ENCODE measurements at regions not wholly inside any gene's neighbourhood (a gene's known extent, or its start where the extent isn't known, plus 50 kb on each side); places are given as distances from the start of the nearest gene placed in this dataset.

- H2AFZ ChIP-seq (ENCODE audit: low read length): no peak overlapping the region
- no peak overlapping the region for H2BK120ac ChIP-seq (ENCODE audit: low read depth, low read length)
- no peak overlapping the region for H3K14ac ChIP-seq (ENCODE audit: low read length)
- no peak overlapping the region for H3K4me2 ChIP-seq (ENCODE audit: insufficient read depth, low read length, poor library complexity, severe bottlenecking)
- peak overlapping the region in 1 of 2 donors; percentile 49 for H3K4me3 ChIP-seq (ENCODE audit: low read length in 2 of 2)
- no peak for DNase-seq (ENCODE audit: low spot score)
- no peak overlapping the region for H4K91ac ChIP-seq (ENCODE audit: low read depth, low read length, poor library complexity)
- H3K27me3 ChIP-seq (ENCODE audit: control insufficient read depth in 3 of 3, insufficient read depth in 3 of 3, low read depth in 1 of 3, low read length in 3 of 3): no peaks in the 10 kb centered on the region
- no peak overlapping the region for H2BK12ac ChIP-seq (ENCODE audit: low read length)
- H3K18ac ChIP-seq (ENCODE audit: low read length): peak overlapping the region; percentile 49
- H3K79me1 ChIP-seq (ENCODE audit: low read depth, low read length): peaks cover 2% of the 10 kb centered on the region
- H3K4me1 ChIP-seq (ENCODE audit: control insufficient read depth in 2 of 2, insufficient read depth in 1 of 2, low read depth in 1 of 2, low read length in 2 of 2): no peaks in the 10 kb centered on the region
- H3K27ac ChIP-seq (replicated peaks; ENCODE audit: low read length): no peak overlapping the region
- H3K4ac ChIP-seq (ENCODE audit: low read length): no peak overlapping the region
- H3K9ac ChIP-seq (ENCODE audit: low read depth, low read length, poor library complexity): no peak overlapping the region
- WGBS, 2 donors (ENCODE audit: extremely low coverage in 2 of 2, insufficient read length in 2 of 2, insufficient replicate concordance in 1 of 2): no CpG with 5 or more reads among the region's 7 CpGs
- no peaks in the 10 kb centered on the region for H3K36me3 ChIP-seq (replicated peaks in 1 of 2; ENCODE audit: control insufficient read depth in 2 of 2, insufficient read depth in 2 of 2, low read length in 2 of 2)
- no peak overlapping the region for H2BK15ac ChIP-seq (ENCODE audit: low read length)
- no peak overlapping the region for H4K8ac ChIP-seq (ENCODE audit: low read depth, low read length)
- no peak overlapping the region for H3K23ac ChIP-seq (ENCODE audit: low read depth, low read length, poor library complexity)
- peak overlapping the region; percentile 31 for H2AK5ac ChIP-seq (ENCODE audit: low read depth, low read length)
- H3K9me3 ChIP-seq (replicated peaks in 1 of 2; ENCODE audit: control insufficient read depth in 2 of 2, insufficient read depth in 1 of 2, low read depth in 1 of 2, low read length in 2 of 2): no peaks in the 10 kb centered on the region
- H2BK5ac ChIP-seq (ENCODE audit: low read length): no peak overlapping the region
Measured at GRCh38 chr3:76550522-76551201, 489.2 kb upstream of the ROBO2 start.

- H2BK120ac ChIP-seq (ENCODE audit: low read depth, low read length): no peak overlapping the region
- no peak overlapping the region for H2BK15ac ChIP-seq (ENCODE audit: low read length)
- no peaks in the 10 kb centered on the region for H3K9me3 ChIP-seq (replicated peaks in 1 of 2; ENCODE audit: control insufficient read depth in 2 of 2, insufficient read depth in 1 of 2, low read depth in 1 of 2, low read length in 2 of 2)
- no peaks in the 10 kb centered on the region for H3K36me3 ChIP-seq (replicated peaks in 1 of 2; ENCODE audit: control insufficient read depth in 2 of 2, insufficient read depth in 2 of 2, low read length in 2 of 2)
- H2AFZ ChIP-seq (ENCODE audit: low read length): no peak overlapping the region
- H2BK12ac ChIP-seq (ENCODE audit: low read length): no peak overlapping the region
- H4K8ac ChIP-seq (ENCODE audit: low read depth, low read length): no peak overlapping the region
- no peak overlapping the region for H3K4ac ChIP-seq (ENCODE audit: low read length)
- H3K9ac ChIP-seq (ENCODE audit: low read depth, low read length, poor library complexity): no peak overlapping the region
- H3K18ac ChIP-seq (ENCODE audit: low read length): no peak overlapping the region
- no peak overlapping the region for H3K14ac ChIP-seq (ENCODE audit: low read length)
- peaks cover 2% of the 10 kb centered on the region for H3K79me1 ChIP-seq (ENCODE audit: low read depth, low read length)
- H3K27me3 ChIP-seq (ENCODE audit: control insufficient read depth in 3 of 3, insufficient read depth in 3 of 3, low read depth in 1 of 3, low read length in 3 of 3): no peaks in the 10 kb centered on the region
- no peak overlapping the region for H4K91ac ChIP-seq (ENCODE audit: low read depth, low read length, poor library complexity)
- no peak overlapping the region for H2BK5ac ChIP-seq (ENCODE audit: low read length)
- DNase-seq (ENCODE audit: low spot score): no peak
- H3K4me3 ChIP-seq (ENCODE audit: low read length in 2 of 2): peak overlapping the region in 1 of 2 donors; percentile 59
- no peak overlapping the region for H3K27ac ChIP-seq (replicated peaks; ENCODE audit: low read length)
- no CpG with 5 or more reads among the region's 5 CpGs for WGBS, 2 donors (ENCODE audit: extremely low coverage in 2 of 2, insufficient read length in 2 of 2, insufficient replicate concordance in 1 of 2)
- H2AK5ac ChIP-seq (ENCODE audit: low read depth, low read length): no peak overlapping the region
- H3K23ac ChIP-seq (ENCODE audit: low read depth, low read length, poor library complexity): peak overlapping the region; percentile 3
- H3K4me2 ChIP-seq (ENCODE audit: insufficient read depth, low read length, poor library complexity, severe bottlenecking): no peak overlapping the region
- H3K4me1 ChIP-seq (ENCODE audit: control insufficient read depth in 2 of 2, insufficient read depth in 1 of 2, low read depth in 1 of 2, low read length in 2 of 2): no peaks in the 10 kb centered on the region
Measured at GRCh38 chr3:76551739-76552138, 488.2 kb upstream of the ROBO2 start.

GRCh38 chr3:76552653-76553052, 487.2 kb upstream of the ROBO2 start:
- Histone ChIP-seq H3K4ac (ENCODE audit: low read length) (no peak overlapping the region), H2BK120ac (ENCODE audit: low read depth, low read length) (no peak overlapping the region), H3K4me2 (ENCODE audit: insufficient read depth, low read length, poor library complexity, severe bottlenecking) (no peak overlapping the region), H3K79me1 (ENCODE audit: low read depth, low read length) (peaks cover 2% of the 10 kb centered on the region), H3K14ac (ENCODE audit: low read length) (no peak overlapping the region), H3K18ac (ENCODE audit: low read length) (no peak overlapping the region), H2BK5ac (ENCODE audit: low read length) (no peak overlapping the region), H2AK5ac (ENCODE audit: low read depth, low read length) (no peak overlapping the region), H3K27ac (replicated peaks; ENCODE audit: low read length) (no peak overlapping the region), H3K27me3 (ENCODE audit: control insufficient read depth in 3 of 3, insufficient read depth in 3 of 3, low read depth in 1 of 3, low read length in 3 of 3) (no peaks in the 10 kb centered on the region), H3K4me3 (ENCODE audit: low read length in 2 of 2) (no peak overlapping the region), H3K23ac (ENCODE audit: low read depth, low read length, poor library complexity) (no peak overlapping the region), H3K4me1 (ENCODE audit: control insufficient read depth in 2 of 2, insufficient read depth in 1 of 2, low read depth in 1 of 2, low read length in 2 of 2) (no peaks in the 10 kb centered on the region), H3K9ac (ENCODE audit: low read depth, low read length, poor library complexity) (no peak overlapping the region), H2BK12ac (ENCODE audit: low read length) (no peak overlapping the region), H2AFZ (ENCODE audit: low read length) (no peak overlapping the region), H4K91ac (ENCODE audit: low read depth, low read length, poor library complexity) (no peak overlapping the region), H3K9me3 (replicated peaks in 1 of 2; ENCODE audit: control insufficient read depth in 2 of 2, insufficient read depth in 1 of 2, low read depth in 1 of 2, low read length in 2 of 2) (no peaks in the 10 kb centered on the region), H3K36me3 (replicated peaks in 1 of 2; ENCODE audit: control insufficient read depth in 2 of 2, insufficient read depth in 2 of 2, low read length in 2 of 2) (no peaks in the 10 kb centered on the region), H2BK15ac (ENCODE audit: low read length) (no peak overlapping the region), H4K8ac (ENCODE audit: low read depth, low read length) (no peak overlapping the region)
- DNase-seq (ENCODE audit: low spot score): no peak
- no CpG with 5 or more reads among the region's 2 CpGs for WGBS, 2 donors (ENCODE audit: extremely low coverage in 2 of 2, insufficient read length in 2 of 2, insufficient replicate concordance in 1 of 2)

- H3K14ac ChIP-seq (ENCODE audit: low read length): no peak overlapping the region
- no peak overlapping the region for H3K4me3 ChIP-seq (ENCODE audit: low read length in 2 of 2)
- no peak overlapping the region for H2AK5ac ChIP-seq (ENCODE audit: low read depth, low read length)
- no peak overlapping the region for H4K8ac ChIP-seq (ENCODE audit: low read depth, low read length)
- H3K23ac ChIP-seq (ENCODE audit: low read depth, low read length, poor library complexity): no peak overlapping the region
- H3K4me2 ChIP-seq (ENCODE audit: insufficient read depth, low read length, poor library complexity, severe bottlenecking): no peak overlapping the region
- peaks cover 2% of the 10 kb centered on the region for H3K79me1 ChIP-seq (ENCODE audit: low read depth, low read length)
- H3K9ac ChIP-seq (ENCODE audit: low read depth, low read length, poor library complexity): no peak overlapping the region
- no peak overlapping the region for H3K18ac ChIP-seq (ENCODE audit: low read length)
- no peaks in the 10 kb centered on the region for H3K27me3 ChIP-seq (ENCODE audit: control insufficient read depth in 3 of 3, insufficient read depth in 3 of 3, low read depth in 1 of 3, low read length in 3 of 3)
- DNase-seq (ENCODE audit: low spot score): no peak
- H2BK5ac ChIP-seq (ENCODE audit: low read length): no peak overlapping the region
- no peak overlapping the region for H2BK15ac ChIP-seq (ENCODE audit: low read length)
- no peak overlapping the region for H2BK12ac ChIP-seq (ENCODE audit: low read length)
- H3K9me3 ChIP-seq (replicated peaks in 1 of 2; ENCODE audit: control insufficient read depth in 2 of 2, insufficient read depth in 1 of 2, low read depth in 1 of 2, low read length in 2 of 2): no peaks in the 10 kb centered on the region
- WGBS, 2 donors (ENCODE audit: extremely low coverage in 2 of 2, insufficient read length in 2 of 2, insufficient replicate concordance in 1 of 2): no CpG with 5 or more reads among the region's 2 CpGs
- H3K36me3 ChIP-seq (replicated peaks in 1 of 2; ENCODE audit: control insufficient read depth in 2 of 2, insufficient read depth in 2 of 2, low read length in 2 of 2): no peaks in the 10 kb centered on the region
- H2BK120ac ChIP-seq (ENCODE audit: low read depth, low read length): no peak overlapping the region
- no peak overlapping the region for H2AFZ ChIP-seq (ENCODE audit: low read length)
- H3K4ac ChIP-seq (ENCODE audit: low read length): no peak overlapping the region
- H4K91ac ChIP-seq (ENCODE audit: low read depth, low read length, poor library complexity): no peak overlapping the region
- H3K4me1 ChIP-seq (ENCODE audit: control insufficient read depth in 2 of 2, insufficient read depth in 1 of 2, low read depth in 1 of 2, low read length in 2 of 2): no peaks in the 10 kb centered on the region
- no peak overlapping the region for H3K27ac ChIP-seq (replicated peaks; ENCODE audit: low read length)
Measured at GRCh38 chr3:76554707-76555106, 485.2 kb upstream of the ROBO2 start.

Measured in neuronal stem cell (in vitro differentiated cells).